Activated T-cell treated with anti-CD3 and anti-CD28 coated beads, Interleukin-2, amount 50 U/mL, for 24 hours (primary cell): ENCODE measurements at regions not wholly inside any gene's neighbourhood (a gene's known extent, or its start where the extent isn't known, plus 50 kb on each side); places are given as distances from the start of the nearest gene placed in this dataset.

Experiments used
- DNase-seq: peaks from one replicate; pipeline ENCODE4 v3.0.0-alpha.2; 2020
- H3K27ac Mint-ChIP-seq: 2 replicates; pipeline ENCODE4 v1.8.0; 2020; ENCODE audit warnings: mild to moderate bottlenecking, mixed read lengths
- H3K27me3 Mint-ChIP-seq: 2 replicates; pipeline ENCODE4 v1.8.0; 2020; ENCODE audit warnings: mixed read lengths
- H3K36me3 Mint-ChIP-seq: 2 replicates; pipeline ENCODE4 v1.8.0; 2020; ENCODE audit warnings: low read depth, mixed read lengths
- H3K4me1 Mint-ChIP-seq: 2 replicates; pipeline ENCODE4 v1.8.0; 2020; ENCODE audit warnings: low read depth, mixed read lengths
- H3K4me3 Mint-ChIP-seq: 2 replicates; pipeline ENCODE4 v1.8.0; 2020; ENCODE audit warnings: mild to moderate bottlenecking, moderate library complexity, mixed read lengths
- H3K9me3 Mint-ChIP-seq: 2 replicates; pipeline ENCODE4 v1.8.0; 2020; ENCODE audit warnings: mixed read lengths

DNA sequence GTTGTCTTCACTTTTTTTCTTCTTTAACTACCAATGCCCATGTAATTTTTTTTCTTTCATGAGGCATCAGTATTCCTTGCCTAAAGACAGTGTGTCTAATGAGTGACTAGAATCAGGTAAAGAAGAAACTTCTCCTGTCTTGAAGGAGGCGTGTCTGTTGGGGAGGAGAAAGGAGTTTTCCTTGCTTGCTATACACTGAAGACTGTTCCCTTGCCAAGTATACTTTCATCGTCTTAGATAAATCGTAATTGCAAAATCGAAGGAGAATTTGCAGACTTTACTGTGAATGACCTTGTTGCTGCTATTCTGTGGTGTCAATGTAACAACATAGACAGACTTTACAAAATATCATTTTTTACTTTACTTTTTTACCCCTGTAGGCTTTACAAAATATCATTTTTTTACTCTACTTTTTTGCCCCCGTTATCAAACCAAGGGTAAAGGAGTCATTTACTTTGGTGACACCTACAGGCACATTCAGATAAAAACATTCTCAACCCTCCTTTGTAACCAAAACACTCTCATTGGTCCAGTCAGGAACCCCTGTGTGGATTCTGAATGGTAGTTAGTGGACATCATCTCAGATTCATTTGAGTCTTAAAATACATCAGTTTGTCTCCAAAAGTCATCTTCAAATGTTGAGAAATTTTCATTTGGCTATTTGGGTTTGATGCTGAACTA lies 232.4 kb downstream of the AHR start:
- H3K9me3 Mint-ChIP-seq, result no peaks in the 10 kb centered on the region
- DNase-seq, result no peak
- no peak overlapping the region for H3K27ac Mint-ChIP-seq
- peaks cover 14% of the 10 kb centered on the region for H3K27me3 Mint-ChIP-seq
- H3K4me1 Mint-ChIP-seq, result no peaks in the 10 kb centered on the region
- H3K36me3 Mint-ChIP-seq, result no peaks in the 10 kb centered on the region
- H3K4me3 Mint-ChIP-seq, result no peak overlapping the region

DNA sequence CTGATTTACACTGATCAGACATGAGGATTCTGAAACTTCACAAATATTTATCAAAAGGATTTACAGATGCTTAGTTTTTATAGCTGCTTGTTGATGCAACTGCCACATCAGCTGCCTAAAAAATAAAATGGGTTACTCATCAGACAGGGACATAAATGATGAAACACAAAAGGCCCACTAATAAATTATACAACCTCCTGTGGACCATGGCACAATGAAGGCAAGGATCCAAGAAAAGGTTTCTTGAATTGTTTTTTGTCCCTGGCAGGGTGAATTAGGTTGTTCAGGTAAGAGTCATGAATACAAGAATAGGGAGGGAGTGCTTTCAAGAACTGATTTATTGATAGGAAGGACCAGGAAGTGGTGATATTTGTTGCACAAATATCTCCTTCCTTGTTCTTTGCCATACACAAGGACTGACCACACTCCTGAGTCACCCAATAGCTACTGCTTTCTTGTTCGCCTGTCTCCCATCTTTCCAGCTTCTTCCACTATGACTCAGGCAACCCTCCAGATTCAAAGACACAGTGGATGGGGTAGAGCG lies 234.5 kb downstream of the AHR start:
- H3K27me3 Mint-ChIP-seq, result peaks cover 15% of the 10 kb centered on the region
- no peaks in the 10 kb centered on the region for H3K9me3 Mint-ChIP-seq
- H3K27ac Mint-ChIP-seq, result no peak overlapping the region
- no peaks in the 10 kb centered on the region for H3K4me1 Mint-ChIP-seq
- no peak overlapping the region for H3K4me3 Mint-ChIP-seq
- no peaks in the 10 kb centered on the region for H3K36me3 Mint-ChIP-seq
- DNase-seq, result no peak

- no peaks in the 10 kb centered on the region for H3K4me1 Mint-ChIP-seq
- DNase-seq, result no peak
- no peaks in the 10 kb centered on the region for H3K36me3 Mint-ChIP-seq
- H3K27ac Mint-ChIP-seq, result no peak overlapping the region
- H3K27me3 Mint-ChIP-seq, result peaks cover 15% of the 10 kb centered on the region
- H3K9me3 Mint-ChIP-seq, result no peaks in the 10 kb centered on the region
- H3K4me3 Mint-ChIP-seq, result no peak overlapping the region
Measured at GRCh38 chr7:17534348-17534747, 235.9 kb downstream of the AHR start.

DNA sequence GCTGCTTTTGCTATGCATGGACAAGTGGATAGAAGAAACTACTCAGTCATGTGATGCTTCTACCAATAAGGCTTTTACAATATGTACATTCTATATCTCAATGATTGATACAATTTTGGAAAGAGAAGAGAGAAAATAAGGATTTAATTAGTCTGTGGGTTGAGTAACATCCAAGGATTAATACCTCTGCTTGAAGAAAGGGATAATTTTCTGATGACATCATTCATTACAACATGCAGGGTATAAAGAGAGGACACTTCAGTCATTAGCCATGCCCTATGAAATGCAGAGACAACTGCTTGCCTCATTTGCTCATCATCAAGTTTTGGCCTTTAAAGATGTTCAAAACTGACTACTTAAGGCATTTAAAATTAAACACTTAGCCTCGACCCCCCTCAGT lies 237.3 kb downstream of the AHR start:
- Mint-ChIP-seq H3K27me3 (peaks cover 15% of the 10 kb centered on the region), H3K4me3 (no peak overlapping the region), H3K9me3 (no peaks in the 10 kb centered on the region), H3K4me1 (no peaks in the 10 kb centered on the region), H3K36me3 (no peaks in the 10 kb centered on the region), H3K27ac (no peak overlapping the region)
- DNase-seq, result no peak

DNA sequence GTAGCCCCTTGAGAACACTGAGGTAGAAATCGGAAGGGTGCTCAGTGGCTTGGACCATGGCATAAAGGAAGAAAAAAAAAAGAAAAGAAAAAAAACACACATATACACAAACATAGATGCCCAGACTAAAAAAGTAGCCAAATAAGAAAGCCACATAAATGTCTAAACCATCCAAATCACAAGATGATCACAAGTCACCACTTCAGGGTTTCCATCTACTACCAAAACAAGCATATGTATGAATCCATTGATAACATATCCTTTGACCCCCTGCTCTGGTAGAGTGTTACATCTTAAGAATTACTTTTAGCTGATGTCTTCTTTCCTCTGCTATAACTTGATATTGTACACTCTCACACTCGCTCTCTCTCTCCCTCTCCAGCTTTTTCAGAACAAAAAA lies 245.9 kb downstream of the AHR start:
- DNase-seq, result no peak
- Mint-ChIP-seq H3K9me3 (no peaks in the 10 kb centered on the region), H3K4me3 (no peak overlapping the region), H3K27ac (no peak overlapping the region), H3K27me3 (peaks cover 2% of the 10 kb centered on the region), H3K36me3 (no peaks in the 10 kb centered on the region), H3K4me1 (no peaks in the 10 kb centered on the region)

DNA sequence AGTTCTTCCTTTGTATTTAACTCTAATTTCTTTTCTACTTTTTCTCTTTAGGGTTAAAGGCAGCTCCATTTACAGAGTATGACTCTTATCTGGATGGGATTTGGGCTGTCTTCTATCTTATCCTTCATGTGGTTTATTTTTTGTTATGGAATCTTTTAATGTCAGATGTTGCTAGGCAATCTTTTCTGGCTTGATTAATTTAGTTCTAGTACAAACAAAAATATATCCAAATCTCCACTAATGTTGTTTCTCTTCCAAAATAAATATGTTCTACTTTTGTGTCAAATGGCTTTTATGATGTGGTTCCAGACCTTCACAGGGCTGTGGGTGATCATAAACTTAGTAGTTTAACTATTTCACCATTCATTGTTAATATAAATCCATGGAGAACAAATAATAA lies 246.9 kb downstream of the AHR start:
- Mint-ChIP-seq H3K9me3 (no peaks in the 10 kb centered on the region), H3K36me3 (no peaks in the 10 kb centered on the region), H3K4me3 (no peak overlapping the region), H3K27me3 (peaks cover 2% of the 10 kb centered on the region), H3K4me1 (no peaks in the 10 kb centered on the region), H3K27ac (no peak overlapping the region)
- no peak for DNase-seq

GRCh38 chr7:17546189-17546588 lies 247.7 kb downstream of the AHR start:
- no peak overlapping the region for H3K27ac Mint-ChIP-seq
- no peak for DNase-seq
- peaks cover 4% of the 10 kb centered on the region for H3K27me3 Mint-ChIP-seq
- H3K36me3 Mint-ChIP-seq, result no peaks in the 10 kb centered on the region
- no peaks in the 10 kb centered on the region for H3K4me1 Mint-ChIP-seq
- no peak overlapping the region for H3K4me3 Mint-ChIP-seq
- H3K9me3 Mint-ChIP-seq, result no peaks in the 10 kb centered on the region

- Mint-ChIP-seq H3K27ac (no peak overlapping the region), H3K36me3 (no peaks in the 10 kb centered on the region), H3K4me3 (no peak overlapping the region), H3K9me3 (no peaks in the 10 kb centered on the region), H3K4me1 (no peaks in the 10 kb centered on the region), H3K27me3 (peaks cover 4% of the 10 kb centered on the region)
- DNase-seq, result no peak
Measured at GRCh38 chr7:17546592-17546991, 248.1 kb downstream of the AHR start.

GRCh38 chr7:17548014-17548653 lies 249.7 kb downstream of the AHR start:
- Mint-ChIP-seq H3K27ac (no peak overlapping the region), H3K36me3 (no peaks in the 10 kb centered on the region), H3K27me3 (peaks cover 4% of the 10 kb centered on the region), H3K9me3 (no peaks in the 10 kb centered on the region), H3K4me3 (no peak overlapping the region), H3K4me1 (peaks cover 1% of the 10 kb centered on the region)
- no peak for DNase-seq

DNA sequence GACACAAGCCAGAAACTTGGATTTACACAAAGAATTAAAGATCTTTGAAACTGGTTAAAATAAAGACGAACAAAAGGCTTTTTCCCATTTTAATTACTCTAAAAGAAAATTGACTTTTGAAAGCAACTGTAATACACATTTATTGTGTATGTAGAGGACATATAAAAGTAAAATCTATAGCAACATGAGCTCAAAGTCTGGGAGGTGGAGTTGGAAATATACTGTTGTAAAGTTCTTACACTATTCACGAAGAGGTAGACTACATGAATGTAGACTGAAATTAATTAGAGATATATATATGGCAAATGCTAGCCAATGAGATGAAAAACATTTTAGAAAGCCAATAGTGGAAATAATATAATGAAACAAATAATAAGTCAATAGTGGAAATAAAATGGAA lies 251.0 kb downstream of the AHR start:
- Mint-ChIP-seq H3K9me3 (no peaks in the 10 kb centered on the region), H3K27ac (no peak overlapping the region), H3K27me3 (peaks cover 4% of the 10 kb centered on the region), H3K36me3 (no peaks in the 10 kb centered on the region), H3K4me3 (no peak overlapping the region), H3K4me1 (peaks cover 1% of the 10 kb centered on the region)
- DNase-seq, result no peak

DNA sequence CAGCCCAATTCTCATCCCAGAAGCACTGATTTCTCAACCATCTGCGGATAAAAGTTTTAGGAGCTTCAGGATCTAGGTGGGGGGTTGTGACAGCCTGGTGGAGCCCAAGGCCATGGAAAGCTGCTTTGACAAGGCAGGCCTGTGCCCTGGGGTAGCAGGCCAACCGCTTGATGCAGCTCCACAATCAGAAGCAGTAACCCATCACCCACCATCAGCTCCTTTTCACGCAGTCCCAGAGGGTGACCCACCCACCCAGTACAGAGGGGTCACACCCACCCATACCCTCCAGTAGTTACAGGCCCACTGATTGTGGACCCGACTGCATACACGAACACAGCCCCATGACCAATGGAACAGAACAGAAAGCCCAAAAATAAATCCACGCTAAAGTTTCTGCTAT lies 253.9 kb downstream of the AHR start:
- no peak overlapping the region for H3K27ac Mint-ChIP-seq
- no peak for DNase-seq
- H3K27me3 Mint-ChIP-seq, result peaks cover 4% of the 10 kb centered on the region
- H3K4me3 Mint-ChIP-seq, result no peak overlapping the region
- no peaks in the 10 kb centered on the region for H3K9me3 Mint-ChIP-seq
- H3K36me3 Mint-ChIP-seq, result no peaks in the 10 kb centered on the region
- peaks cover 1% of the 10 kb centered on the region for H3K4me1 Mint-ChIP-seq

DNA sequence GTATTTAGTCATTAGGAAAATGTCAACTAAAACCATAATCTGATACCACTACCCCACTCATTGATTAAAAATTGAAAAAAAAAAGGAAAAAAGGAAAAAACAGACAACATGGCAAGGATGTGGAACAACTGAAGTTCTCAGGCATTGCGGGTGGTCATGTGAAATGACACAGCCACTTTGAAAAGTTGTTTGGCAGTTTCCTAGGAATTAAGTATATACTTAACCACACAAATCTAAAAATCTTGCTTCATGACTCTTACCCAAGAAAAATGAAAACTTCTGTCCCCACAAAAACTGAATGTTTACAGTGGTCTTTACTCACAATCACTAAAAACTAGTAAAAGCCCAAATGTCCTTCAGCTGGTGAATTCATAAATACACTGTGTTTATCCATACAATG lies 254.5 kb downstream of the AHR start:
- Mint-ChIP-seq H3K4me1 (peaks cover 1% of the 10 kb centered on the region), H3K9me3 (no peaks in the 10 kb centered on the region), H3K4me3 (no peak overlapping the region), H3K36me3 (no peaks in the 10 kb centered on the region), H3K27me3 (peaks cover 3% of the 10 kb centered on the region), H3K27ac (no peak overlapping the region)
- no peak for DNase-seq

- Mint-ChIP-seq H3K36me3 (no peaks in the 10 kb centered on the region), H3K9me3 (no peaks in the 10 kb centered on the region), H3K4me3 (no peak overlapping the region), H3K4me1 (peaks cover 1% of the 10 kb centered on the region), H3K27ac (no peak overlapping the region), H3K27me3 (peaks cover 2% of the 10 kb centered on the region)
- no peak for DNase-seq
Measured at GRCh38 chr7:17554341-17555015, 256.0 kb downstream of the AHR start.

GRCh38 chr7:17556247-17556956 lies 257.9 kb downstream of the AHR start:
- Mint-ChIP-seq H3K27ac (no peak overlapping the region), H3K27me3 (no peaks in the 10 kb centered on the region), H3K36me3 (no peaks in the 10 kb centered on the region), H3K4me1 (peaks cover 1% of the 10 kb centered on the region), H3K4me3 (no peak overlapping the region), H3K9me3 (no peaks in the 10 kb centered on the region)
- DNase-seq, result no peak
